ENCODE measurements at regions not wholly inside any gene's neighbourhood (a gene's known extent, or its start where the extent isn't known, plus 50 kb on each side); places are given as distances from the start of the nearest gene placed in this dataset.

DNA sequence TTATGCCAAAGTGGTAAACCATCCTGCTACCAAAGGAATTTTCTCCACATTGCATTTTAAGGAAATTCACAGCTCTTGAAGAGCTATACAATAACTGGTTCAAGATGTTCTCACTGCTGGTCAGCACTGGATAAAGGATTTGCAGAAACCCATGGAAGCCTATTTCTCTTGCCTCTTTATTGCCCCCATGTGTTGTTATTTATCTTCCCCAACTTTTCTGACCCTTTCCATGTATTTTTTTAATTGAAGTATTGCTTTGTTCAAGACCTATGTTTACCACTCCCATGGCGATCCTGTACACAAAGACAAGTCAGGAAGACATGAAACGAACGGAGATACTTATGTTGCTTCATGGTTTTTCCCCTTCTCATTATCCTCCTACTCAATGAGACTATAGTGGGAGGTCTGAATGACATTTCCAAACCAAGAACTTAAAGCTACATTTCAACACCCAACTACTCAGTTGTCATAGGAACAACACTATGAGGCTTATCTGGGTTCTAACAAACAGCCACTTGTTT is 566.4 kb upstream of the DIPK2B start:
- TF ChIP-seq, protein P1, sequence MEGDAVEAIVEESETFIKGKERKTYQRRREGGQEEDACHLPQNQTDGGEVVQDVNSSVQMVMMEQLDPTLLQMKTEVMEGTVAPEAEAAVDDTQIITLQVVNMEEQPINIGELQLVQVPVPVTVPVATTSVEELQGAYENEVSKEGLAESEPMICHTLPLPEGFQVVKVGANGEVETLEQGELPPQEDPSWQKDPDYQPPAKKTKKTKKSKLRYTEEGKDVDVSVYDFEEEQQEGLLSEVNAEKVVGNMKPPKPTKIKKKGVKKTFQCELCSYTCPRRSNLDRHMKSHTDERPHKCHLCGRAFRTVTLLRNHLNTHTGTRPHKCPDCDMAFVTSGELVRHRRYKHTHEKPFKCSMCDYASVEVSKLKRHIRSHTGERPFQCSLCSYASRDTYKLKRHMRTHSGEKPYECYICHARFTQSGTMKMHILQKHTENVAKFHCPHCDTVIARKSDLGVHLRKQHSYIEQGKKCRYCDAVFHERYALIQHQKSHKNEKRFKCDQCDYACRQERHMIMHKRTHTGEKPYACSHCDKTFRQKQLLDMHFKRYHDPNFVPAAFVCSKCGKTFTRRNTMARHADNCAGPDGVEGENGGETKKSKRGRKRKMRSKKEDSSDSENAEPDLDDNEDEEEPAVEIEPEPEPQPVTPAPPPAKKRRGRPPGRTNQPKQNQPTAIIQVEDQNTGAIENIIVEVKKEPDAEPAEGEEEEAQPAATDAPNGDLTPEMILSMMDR (IDR thresholded peaks at IDR 0.05): no peak
- H3K27me3 ChIP-seq: no peaks in the 10 kb centered on the region
- H3K27ac ChIP-seq: no peak overlapping the region
- no peaks in the 10 kb centered on the region for H3K4me1 ChIP-seq
- no peak for DNase-seq (ENCODE audit: low spot score)
- H3K36me3 ChIP-seq: no peaks in the 10 kb centered on the region
- peak overlapping the region; percentile 4 to 25 for H3K4me3 ChIP-seq
- H3K9me3 ChIP-seq: no peaks in the 10 kb centered on the region

DNA sequence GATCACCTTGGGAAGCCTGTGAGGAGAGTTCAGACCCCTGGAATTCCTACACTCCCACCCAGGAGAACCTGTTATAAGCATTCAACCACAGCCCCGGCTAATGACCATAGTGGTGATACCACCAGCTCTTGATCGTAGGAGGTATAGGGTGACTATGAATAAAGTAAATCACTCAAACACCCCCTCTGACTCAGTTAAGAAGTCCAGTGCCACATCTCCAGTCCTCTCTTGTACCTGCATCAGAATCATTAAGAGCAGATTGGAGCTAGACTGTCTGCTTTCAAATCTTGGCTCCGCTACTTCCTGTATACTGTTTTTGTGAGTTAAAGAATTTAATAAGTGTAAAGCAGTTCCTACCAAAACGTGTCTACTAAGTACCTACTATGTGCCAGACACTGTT is 565.1 kb upstream of the DIPK2B start:
- H3K36me3 ChIP-seq: no peaks in the 10 kb centered on the region
- H3K27ac ChIP-seq: no peak overlapping the region
- no peaks in the 10 kb centered on the region for H3K27me3 ChIP-seq
- DNase-seq (ENCODE audit: low spot score): no peak
- H3K4me1 ChIP-seq: no peaks in the 10 kb centered on the region
- no peaks in the 10 kb centered on the region for H3K9me3 ChIP-seq
- H3K4me3 ChIP-seq: no peak overlapping the region
- TF ChIP-seq, protein P1 (IDR thresholded peaks at IDR 0.05): no peak

DNA sequence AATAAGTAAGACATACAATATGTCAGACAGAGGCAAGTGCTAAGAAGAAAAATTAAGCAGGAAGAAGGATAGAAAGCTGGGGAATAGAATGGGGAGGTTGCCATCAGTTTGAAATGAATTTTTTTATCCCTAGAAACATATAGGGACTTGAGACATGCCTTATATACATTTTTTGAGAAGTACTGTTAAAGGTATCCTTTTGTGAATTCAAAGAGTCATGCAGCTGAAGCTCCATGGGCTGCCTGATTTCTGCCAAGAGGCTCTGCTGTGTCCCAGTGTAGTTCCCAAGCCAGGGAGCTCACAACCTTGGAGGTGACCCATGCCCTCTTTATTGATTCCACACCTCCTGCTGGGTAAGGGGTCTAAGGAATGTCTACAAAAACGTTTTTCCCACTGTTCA is 564.6 kb upstream of the DIPK2B start:
- Histone ChIP-seq H3K36me3 (no peaks in the 10 kb centered on the region), H3K27me3 (no peaks in the 10 kb centered on the region), H3K27ac (no peak overlapping the region), H3K4me3 (no peak overlapping the region), H3K9me3 (no peaks in the 10 kb centered on the region), H3K4me1 (no peaks in the 10 kb centered on the region)
- TF ChIP-seq, protein P1 (IDR thresholded peaks at IDR 0.05): no peak
- DNase-seq (ENCODE audit: low spot score): no peak

DNA sequence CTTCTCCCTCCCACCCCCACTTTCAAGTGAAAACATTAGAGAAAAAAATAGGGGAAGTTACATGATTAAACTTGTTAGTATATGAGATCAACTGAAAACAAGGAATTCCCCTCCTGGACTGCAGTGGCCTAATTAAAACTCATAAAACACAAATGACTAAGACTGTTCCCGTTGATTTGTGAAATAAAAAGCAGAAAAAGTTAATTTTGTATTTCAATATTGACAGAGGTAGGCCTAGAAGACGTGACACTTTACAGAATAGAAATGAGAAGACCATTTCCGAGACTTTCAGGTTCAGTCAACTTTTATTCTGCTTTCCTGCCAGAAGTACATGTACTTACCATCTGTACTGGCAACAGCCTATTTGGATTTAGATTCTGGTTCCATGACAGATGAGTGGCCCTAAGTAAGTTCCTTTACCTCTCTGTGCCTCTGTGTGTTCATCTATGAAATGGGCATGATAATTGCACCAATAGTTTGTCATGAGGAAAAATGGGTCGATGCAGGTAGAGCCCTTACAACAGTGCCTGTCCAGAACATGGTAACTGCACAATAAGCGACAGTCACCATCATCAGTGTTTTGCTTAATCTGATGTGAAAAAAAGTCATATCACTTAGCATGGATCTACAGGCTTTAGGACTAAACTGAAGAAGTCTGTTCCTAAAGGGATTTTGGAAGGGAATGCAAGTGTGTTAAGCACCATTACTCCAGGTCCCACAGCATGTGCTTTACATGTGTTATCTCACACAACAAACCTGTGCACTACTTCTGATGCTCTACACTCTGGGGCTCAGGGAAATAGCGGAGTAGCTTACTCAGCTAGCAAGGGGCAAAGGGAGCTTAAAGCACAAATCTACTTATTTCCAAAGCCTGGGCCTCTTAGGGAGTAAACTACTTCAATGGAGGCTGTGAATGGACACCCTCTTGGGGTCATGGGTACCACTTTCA is 562.3 kb upstream of the DIPK2B start:
- DNase-seq (ENCODE audit: low spot score): no peak
- no peak overlapping the region for H3K27ac ChIP-seq
- H3K27me3 ChIP-seq: no peaks in the 10 kb centered on the region
- H3K36me3 ChIP-seq: no peaks in the 10 kb centered on the region
- no peak overlapping the region for H3K4me3 ChIP-seq
- H3K4me1 ChIP-seq: no peaks in the 10 kb centered on the region
- no peaks in the 10 kb centered on the region for H3K9me3 ChIP-seq
- TF ChIP-seq, protein P1 (IDR thresholded peaks at IDR 0.05): no peak

DNA sequence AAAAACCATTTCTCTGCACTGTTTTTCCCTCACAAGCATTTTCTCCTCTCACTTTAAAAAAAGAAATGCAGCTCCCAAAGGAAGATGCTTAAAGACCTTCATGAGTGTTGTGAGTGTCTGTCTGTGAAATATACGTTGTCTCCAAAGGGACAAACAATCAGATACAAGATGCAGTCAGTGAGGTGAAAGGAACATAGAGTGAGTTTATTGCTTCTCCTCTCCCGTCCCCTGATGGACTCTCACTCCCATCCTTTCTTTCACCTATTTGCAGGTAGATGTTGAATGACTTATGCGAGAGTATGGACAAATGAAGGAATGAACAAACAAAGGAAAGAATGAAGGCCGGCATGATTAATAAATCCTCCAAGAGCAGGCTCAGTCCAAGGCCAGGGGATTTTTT is 561.2 kb upstream of the DIPK2B start:
- no peaks in the 10 kb centered on the region for H3K4me1 ChIP-seq
- H3K36me3 ChIP-seq: no peaks in the 10 kb centered on the region
- no peak overlapping the region for H3K4me3 ChIP-seq
- H3K27me3 ChIP-seq: no peaks in the 10 kb centered on the region
- DNase-seq (ENCODE audit: low spot score): no peak
- H3K27ac ChIP-seq: no peak overlapping the region
- H3K9me3 ChIP-seq: no peaks in the 10 kb centered on the region
- TF ChIP-seq, protein P1 (IDR thresholded peaks at IDR 0.05): no peak

Data from right atrium auricular region (tissue), 2 donors.